GM12865 (cell line): ENCODE measurements at regions not wholly inside any gene's neighbourhood (a gene's known extent, or its start where the extent isn't known, plus 50 kb on each side); places are given as distances from the start of the nearest gene placed in this dataset.

Experiments
- DNase-seq: peaks from one replicate; pipeline ENCODE4 v3.0.0; 2010; ENCODE audit warnings: low read depth
- H3K4me3 ChIP-seq: 2 replicates; pipeline ENCODE4 v1.5.1; 2011; ENCODE audit warnings: mild to moderate bottlenecking, low read depth, low read length, control low read depth
- TF ChIP-seq, protein P1 (sequence below): IDR thresholded peaks from 2 replicates; pipeline ENCODE4 v1.5.1; 2011; ENCODE audit warnings: low read length, control low read depth, low read depth, inconsistent platforms; ENCODE audit not compliant: insufficient read depth; ENCODE audit errors: missing control alignments

GRCh38 chr7:46880508-46881196 lies 701.3 kb downstream of the TNS3 start:
- H3K4me3 ChIP-seq: no peak overlapping the region
- peak; percentile 20 for DNase-seq
- TF ChIP-seq, protein P1, sequence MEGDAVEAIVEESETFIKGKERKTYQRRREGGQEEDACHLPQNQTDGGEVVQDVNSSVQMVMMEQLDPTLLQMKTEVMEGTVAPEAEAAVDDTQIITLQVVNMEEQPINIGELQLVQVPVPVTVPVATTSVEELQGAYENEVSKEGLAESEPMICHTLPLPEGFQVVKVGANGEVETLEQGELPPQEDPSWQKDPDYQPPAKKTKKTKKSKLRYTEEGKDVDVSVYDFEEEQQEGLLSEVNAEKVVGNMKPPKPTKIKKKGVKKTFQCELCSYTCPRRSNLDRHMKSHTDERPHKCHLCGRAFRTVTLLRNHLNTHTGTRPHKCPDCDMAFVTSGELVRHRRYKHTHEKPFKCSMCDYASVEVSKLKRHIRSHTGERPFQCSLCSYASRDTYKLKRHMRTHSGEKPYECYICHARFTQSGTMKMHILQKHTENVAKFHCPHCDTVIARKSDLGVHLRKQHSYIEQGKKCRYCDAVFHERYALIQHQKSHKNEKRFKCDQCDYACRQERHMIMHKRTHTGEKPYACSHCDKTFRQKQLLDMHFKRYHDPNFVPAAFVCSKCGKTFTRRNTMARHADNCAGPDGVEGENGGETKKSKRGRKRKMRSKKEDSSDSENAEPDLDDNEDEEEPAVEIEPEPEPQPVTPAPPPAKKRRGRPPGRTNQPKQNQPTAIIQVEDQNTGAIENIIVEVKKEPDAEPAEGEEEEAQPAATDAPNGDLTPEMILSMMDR: no peak

DNA sequence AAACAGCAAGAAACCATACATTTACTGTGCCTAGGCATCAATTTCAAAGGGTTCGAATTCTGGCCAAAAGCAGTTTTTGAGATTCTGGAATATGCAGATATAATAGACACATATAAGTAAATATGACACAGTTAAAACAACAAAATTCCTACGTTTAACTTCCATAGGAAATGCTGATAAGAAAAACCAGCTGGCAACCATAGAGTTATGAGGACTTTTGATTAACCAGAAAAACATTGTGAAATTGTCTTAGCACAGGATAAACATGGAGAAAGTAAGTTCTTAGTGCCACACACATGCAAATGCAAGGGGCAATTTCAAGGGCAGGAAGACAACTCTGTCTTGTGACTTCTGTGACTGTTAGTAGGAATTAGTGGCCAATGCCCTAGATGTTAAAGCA lies 702.1 kb downstream of the TNS3 start:
- TF ChIP-seq, protein P1: no peak
- no peak for DNase-seq
- no peak overlapping the region for H3K4me3 ChIP-seq

DNA sequence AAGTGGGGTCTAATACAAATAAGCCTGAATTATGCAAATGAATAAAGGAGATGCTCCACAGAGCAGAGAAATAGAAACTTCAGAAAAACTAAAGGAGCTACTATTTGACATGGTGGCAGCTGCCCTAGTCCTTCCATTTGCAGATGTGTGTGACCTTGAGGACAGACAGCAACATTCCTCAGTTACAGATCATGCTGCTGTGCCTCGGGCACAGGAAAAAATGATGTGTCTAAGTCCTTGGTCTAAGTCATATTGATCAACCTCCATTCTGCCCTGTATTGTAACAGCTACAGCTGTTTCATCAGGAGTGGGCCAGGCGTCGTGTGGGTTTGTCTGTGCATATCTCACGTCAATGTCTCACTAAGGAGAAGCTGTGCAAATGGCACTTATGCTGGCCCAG lies 710.4 kb downstream of the TNS3 start:
- no peak for DNase-seq
- no peak overlapping the region for H3K4me3 ChIP-seq
- TF ChIP-seq, protein P1: no peak

DNA sequence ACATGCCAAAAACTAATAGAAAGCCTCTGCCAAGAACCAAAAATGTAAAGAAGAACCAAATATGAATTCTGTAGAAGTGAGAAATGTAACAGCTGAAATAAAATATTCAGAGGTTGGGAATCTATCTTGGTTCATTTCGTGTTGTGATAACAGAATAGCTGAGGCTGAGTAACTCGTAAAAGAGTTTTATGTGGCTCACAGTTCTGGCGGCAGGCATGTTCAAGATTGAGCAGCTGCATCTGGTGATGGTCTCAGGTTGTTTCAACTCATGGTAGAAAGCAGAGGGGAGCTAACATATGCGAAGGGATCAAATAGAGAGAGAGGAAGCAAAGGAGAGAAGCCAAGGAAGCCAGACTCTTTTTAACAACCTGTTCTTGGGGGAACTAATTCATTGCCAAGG lies 717.2 kb downstream of the TNS3 start:
- no peak for DNase-seq
- TF ChIP-seq, protein P1: no peak
- H3K4me3 ChIP-seq: no peak overlapping the region

- no peak overlapping the region for H3K4me3 ChIP-seq
- DNase-seq: no peak
Measured at GRCh38 chr7:46859963-46860475, 721.9 kb downstream of the TNS3 start.

DNA sequence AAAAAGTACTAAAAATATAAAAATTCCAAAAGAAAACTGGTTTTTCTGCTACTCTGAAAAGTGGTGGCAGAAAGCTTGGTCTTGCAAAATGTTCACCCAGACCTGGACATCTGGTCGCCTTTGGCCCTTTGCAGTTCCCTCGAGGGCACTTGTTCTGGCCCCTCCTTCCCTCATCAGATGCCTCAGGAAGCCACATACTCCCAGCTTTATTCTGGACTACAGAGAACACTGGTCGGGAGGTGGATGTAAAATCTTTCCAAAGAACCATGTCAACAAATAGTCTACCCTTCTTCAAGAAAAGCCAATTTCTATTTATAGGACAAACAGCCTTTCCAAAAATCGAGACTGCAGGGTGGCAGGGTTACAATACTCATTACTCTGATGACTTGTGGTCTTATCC lies 726.1 kb downstream of the TNS3 start:
- H3K4me3 ChIP-seq: no peak overlapping the region
- DNase-seq: no peak
- TF ChIP-seq, protein P1: no peak

More at GRCh38 chr7:46859963-46860475, 721.9 kb downstream of the TNS3 start:
- TF ChIP-seq, protein P1: no peak
